SK-N-SH (cell line): ENCODE measurements at regions not wholly inside any gene's neighbourhood (a gene's known extent, or its start where the extent isn't known, plus 50 kb on each side); places are given as distances from the start of the nearest gene placed in this dataset.
"Not testable (repeated sequence)": the region's sequence is repeated elsewhere in the genome, so short reads cannot be mapped to it uniquely, and the experiment has no call there.

Source experiments
- CTCF ChIA-PET: fragments of 300-600, 350-600 bp; formaldehyde crosslinking; extraction: SDS; loops from one replicate; lab custom pipeline; 2021; lab: Yijun Ruan, JAX
- POLR2A ChIA-PET: fragments of 350-600 bp; sonication (Branson Sonifier 250); formaldehyde crosslinking; extraction: SDS; loops from one replicate; lab custom pipeline; 2020; ENCODE audit warnings: antibody characterized with exemption, inconsistent platforms; lab: Yijun Ruan, JAX
- DNase-seq: peaks from one replicate; pipeline ENCODE4 v3.0.0; 2012
- H2AFZ ChIP-seq: fragments of 200-600 bp; sonication (generic); 2 replicates; pipeline ENCODE4 v1.8.1; 2016; ENCODE audit warnings: antibody characterized with exemption, mild to moderate bottlenecking, low read depth
- H3F3A ChIP-seq: fragments of 200-600 bp; sonication (generic); replicated peaks from 2 replicates; pipeline ENCODE3; 2016; ENCODE audit warnings: antibody characterized with exemption, mild to moderate bottlenecking; ENCODE audit not compliant: insufficient read depth
- H3K27ac ChIP-seq, 2 experiments: fragments of 200-500 bp in 1 of 2; fragments of 200-600 bp in 1 of 2; sonication (Bioruptor generic) in 1 of 2; sonication (generic), shearing (Covaris generic) in 1 of 2; 2 replicates each; pipeline versions ENCODE4 v1.5.1 to v1.6.1; 2014 to 2016; ENCODE audit warnings: low read depth in 2 of 2, inconsistent platforms in 1 of 2, low read length in 1 of 2, mild to moderate bottlenecking in 1 of 2, mixed read lengths in 1 of 2
- H3K27me3 ChIP-seq: fragments of 200-600 bp; sonication (generic), shearing (Covaris generic); 2 replicates; pipeline ENCODE4 v1.6.1; 2016; ENCODE audit warnings: mixed run types; ENCODE audit not compliant: insufficient read depth
- H3K36me3 ChIP-seq, 2 experiments: fragments of 200-500 bp in 1 of 2; fragments of 200-600 bp in 1 of 2; sonication (Bioruptor generic) in 1 of 2; sonication (generic) in 1 of 2; replicated peaks in 1 of 2; 2 replicates each; pipeline versions ENCODE3 to v1.5.1; 2014 to 2016; ENCODE audit warnings: low read length in 1 of 2, mild to moderate bottlenecking in 1 of 2; ENCODE audit not compliant: insufficient read depth in 2 of 2, control insufficient read depth in 1 of 2
- H3K4me1 ChIP-seq, 2 experiments: fragments of 200-500 bp in 1 of 2; fragments of 200-600 bp in 1 of 2; sonication (Bioruptor generic) in 1 of 2; sonication (generic), shearing (Covaris generic) in 1 of 2; 2 replicates each; pipeline versions ENCODE4 v1.5.1 to v1.6.1; 2014 to 2016; ENCODE audit warnings: low read depth in 1 of 2, low read length in 1 of 2, mixed run types in 1 of 2; ENCODE audit not compliant: insufficient read depth in 2 of 2, control insufficient read depth in 1 of 2
- H3K4me2 ChIP-seq: fragments of 200-600 bp; sonication (generic), shearing (Covaris generic); 2 replicates; pipeline ENCODE4 v1.6.1; 2017; ENCODE audit warnings: mixed run types
- H3K4me3 ChIP-seq, 2 experiments: fragments of 200-500 bp in 1 of 2; fragments of 200-600 bp in 1 of 2; sonication (Bioruptor generic) in 1 of 2; sonication (generic), shearing (Covaris generic) in 1 of 2; 2 replicates each; pipeline versions ENCODE4 v1.5.1 to v1.8.1; 2014 to 2016; ENCODE audit warnings: low read depth in 2 of 2, inconsistent platforms in 1 of 2, low read length in 1 of 2, mild to moderate bottlenecking in 1 of 2, mixed read lengths in 1 of 2, moderate library complexity in 1 of 2
- H3K79me2 ChIP-seq: fragments of 200-600 bp; sonication (generic); 2 replicates; pipeline ENCODE4 v1.8.1; 2017; ENCODE audit warnings: mild to moderate bottlenecking; ENCODE audit not compliant: insufficient read depth
- H3K9ac ChIP-seq: fragments of 200-600 bp; sonication (generic); 2 replicates; pipeline ENCODE4 v1.6.1; 2017; ENCODE audit warnings: mixed run types
- H3K9me2 ChIP-seq: fragments of 200-600 bp; sonication (generic); 2 replicates; pipeline ENCODE4 v1.6.1; 2017; ENCODE audit warnings: mixed run types
- H3K9me3 ChIP-seq: fragments of 200-600 bp; sonication (generic); 2 replicates; pipeline ENCODE4 v1.6.1; 2017; ENCODE audit warnings: mixed run types, mild to moderate bottlenecking, moderate library complexity
- H4K20me1 ChIP-seq: fragments of 200-600 bp; sonication (generic); 2 replicates; pipeline ENCODE4 v1.6.1; 2017; ENCODE audit warnings: mild to moderate bottlenecking, mixed run types; ENCODE audit not compliant: insufficient read depth
- CHD2 ChIP-seq: fragments of 150-350 bp; IDR thresholded peaks from 2 replicates; pipeline ENCODE4 v1.6.1; 2018; ENCODE audit warnings: low read length; ENCODE audit not compliant: partially characterized antibody
- EP300 ChIP-seq, 2 experiments: IDR thresholded peaks; 2 replicates each; pipeline versions ENCODE4 v1.4.0 to v1.6.1; 2012; ENCODE audit warnings: borderline replicate concordance in 1 of 2, low read depth in 1 of 2, low read length in 1 of 2
- FOXM1 ChIP-seq: IDR thresholded peaks from 2 replicates; pipeline ENCODE4 v1.4.0; 2012; ENCODE audit warnings: low read depth, mild to moderate bottlenecking
- GABPA ChIP-seq: IDR thresholded peaks from 2 replicates; pipeline ENCODE4 v1.4.0; 2012; ENCODE audit warnings: low read depth, mild to moderate bottlenecking
- GATA2 ChIP-seq: sonication (generic); formaldehyde crosslinking; IDR thresholded peaks from 2 replicates; pipeline ENCODE4 v1.5.0; 2020; ENCODE audit warnings: mild to moderate bottlenecking, missing genetic modification reagents
- NRF1 ChIP-seq: IDR thresholded peaks from 2 replicates; pipeline ENCODE4 v1.6.1; 2012; ENCODE audit warnings: low read depth, mild to moderate bottlenecking, low read length
- POLR2AphosphoS5 ChIP-seq: IDR thresholded peaks from 2 replicates; pipeline ENCODE4 v1.6.1; 2012; ENCODE audit warnings: low read depth, low read length
- RCOR1 ChIP-seq: fragments of 150-350 bp; IDR thresholded peaks from 2 replicates; pipeline ENCODE4 v1.6.1; 2017; ENCODE audit warnings: antibody characterized with exemption, low read length
- RXRA ChIP-seq: IDR thresholded peaks from 2 replicates; pipeline ENCODE4 v1.4.0; 2012; ENCODE audit warnings: low read depth, mild to moderate bottlenecking, borderline replicate concordance
- TCF12 ChIP-seq: IDR thresholded peaks from 2 replicates; pipeline ENCODE4 v1.4.0; 2012
- WGBS: methylation state at CpG from one replicate; pipeline ENCODE4 v1.1.6; 2017; ENCODE audit warnings: low lambda C conversion rate; 5-methylcytosine and 5-hydroxymethylcytosine counted together
- TF ChIP-seq, protein P1 (sequence below): IDR thresholded peaks from 2 replicates; pipeline ENCODE4 v1.4.0; 2012; ENCODE audit warnings: low read depth
- TF ChIP-seq, protein P2 (sequence below): IDR thresholded peaks from 2 replicates; pipeline ENCODE4 v1.6.1; 2012; ENCODE audit warnings: mild to moderate bottlenecking, low read depth, low read length, moderate library complexity

DNA sequence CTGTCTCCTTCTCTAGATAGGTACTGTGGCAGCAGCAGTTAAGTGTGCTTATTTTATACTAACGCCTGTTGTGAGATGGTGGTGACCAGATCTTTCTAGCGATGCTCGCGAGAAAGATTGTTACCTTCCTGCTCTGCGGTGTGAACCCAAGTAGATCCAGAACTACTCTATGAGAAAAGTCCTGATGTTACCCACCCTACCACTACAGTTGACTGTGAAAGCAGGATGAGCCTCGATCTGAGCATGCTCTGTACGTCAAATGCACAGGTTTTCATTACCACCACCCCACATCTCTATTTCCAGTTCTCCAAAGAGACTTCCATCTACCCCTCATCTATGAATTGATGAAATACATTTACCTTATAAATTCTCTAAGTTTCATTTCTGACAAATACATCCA lies 64.6 kb upstream of the KCTD7 start:
- Histone ChIP-seq H3F3A (peaks cover 17% of the 10 kb centered on the region), H3K4me3 (no peak overlapping the region), H3K27ac (no peak overlapping the region), H3K79me2 (peaks cover 98% of the 10 kb centered on the region), H3K9ac (no peak overlapping the region), H4K20me1 (peaks cover 39% of the 10 kb centered on the region), H3K27me3 (no peaks in the 10 kb centered on the region), H3K4me2 (no peak overlapping the region), H3K36me3 (peaks cover 15 to 45% of the 10 kb centered on the region in 2 experiments), H3K9me2 (no peaks in the 10 kb centered on the region), H3K4me1 (no peaks in the 10 kb centered on the region), H2AFZ (no peak overlapping the region), H3K9me3 (no peaks in the 10 kb centered on the region)
- no peak for DNase-seq
- ChIA-PET POLR2A (no interaction called here), CTCF (no interaction called here)
- 97% methylated on average over 7 of the region's 7 CpGs for WGBS
- TF ChIP-seq, protein P1, sequence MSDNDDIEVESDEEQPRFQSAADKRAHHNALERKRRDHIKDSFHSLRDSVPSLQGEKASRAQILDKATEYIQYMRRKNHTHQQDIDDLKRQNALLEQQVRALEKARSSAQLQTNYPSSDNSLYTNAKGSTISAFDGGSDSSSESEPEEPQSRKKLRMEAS = no peak
- TF ChIP-seq, protein P2, sequence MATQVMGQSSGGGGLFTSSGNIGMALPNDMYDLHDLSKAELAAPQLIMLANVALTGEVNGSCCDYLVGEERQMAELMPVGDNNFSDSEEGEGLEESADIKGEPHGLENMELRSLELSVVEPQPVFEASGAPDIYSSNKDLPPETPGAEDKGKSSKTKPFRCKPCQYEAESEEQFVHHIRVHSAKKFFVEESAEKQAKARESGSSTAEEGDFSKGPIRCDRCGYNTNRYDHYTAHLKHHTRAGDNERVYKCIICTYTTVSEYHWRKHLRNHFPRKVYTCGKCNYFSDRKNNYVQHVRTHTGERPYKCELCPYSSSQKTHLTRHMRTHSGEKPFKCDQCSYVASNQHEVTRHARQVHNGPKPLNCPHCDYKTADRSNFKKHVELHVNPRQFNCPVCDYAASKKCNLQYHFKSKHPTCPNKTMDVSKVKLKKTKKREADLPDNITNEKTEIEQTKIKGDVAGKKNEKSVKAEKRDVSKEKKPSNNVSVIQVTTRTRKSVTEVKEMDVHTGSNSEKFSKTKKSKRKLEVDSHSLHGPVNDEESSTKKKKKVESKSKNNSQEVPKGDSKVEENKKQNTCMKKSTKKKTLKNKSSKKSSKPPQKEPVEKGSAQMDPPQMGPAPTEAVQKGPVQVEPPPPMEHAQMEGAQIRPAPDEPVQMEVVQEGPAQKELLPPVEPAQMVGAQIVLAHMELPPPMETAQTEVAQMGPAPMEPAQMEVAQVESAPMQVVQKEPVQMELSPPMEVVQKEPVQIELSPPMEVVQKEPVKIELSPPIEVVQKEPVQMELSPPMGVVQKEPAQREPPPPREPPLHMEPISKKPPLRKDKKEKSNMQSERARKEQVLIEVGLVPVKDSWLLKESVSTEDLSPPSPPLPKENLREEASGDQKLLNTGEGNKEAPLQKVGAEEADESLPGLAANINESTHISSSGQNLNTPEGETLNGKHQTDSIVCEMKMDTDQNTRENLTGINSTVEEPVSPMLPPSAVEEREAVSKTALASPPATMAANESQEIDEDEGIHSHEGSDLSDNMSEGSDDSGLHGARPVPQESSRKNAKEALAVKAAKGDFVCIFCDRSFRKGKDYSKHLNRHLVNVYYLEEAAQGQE = no peak
- TF ChIP-seq NRF1 (no peak), EP300 (IDR thresholded peaks at IDR 0.05; ENCODE audit: borderline replicate concordance in 1 of 2, low read depth in 1 of 2, low read length in 1 of 2) (no peak), GABPA (no peak), TCF12 (no peak), POLR2AphosphoS5 (no peak), GATA2 (CRISPR knock-in tag) (no peak)

DNA sequence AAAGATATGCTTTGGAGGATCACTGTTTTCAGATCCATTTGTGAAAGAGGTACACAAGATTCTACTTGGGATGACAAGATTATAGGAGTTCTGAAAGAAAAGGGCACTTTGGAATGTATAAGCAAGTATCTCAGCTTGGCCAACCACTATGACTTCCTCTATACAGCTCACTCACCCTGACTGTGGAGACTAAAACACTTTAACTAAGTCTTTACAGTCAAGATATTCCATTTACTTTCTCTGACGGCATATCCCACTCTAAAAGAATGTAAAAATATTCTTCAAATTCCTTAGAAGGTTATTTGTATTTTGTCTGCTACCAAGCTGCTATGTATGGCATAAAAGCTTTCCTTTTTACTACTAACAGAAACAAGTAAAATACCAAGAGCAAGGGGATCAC lies 58.5 kb upstream of the KCTD7 start:
- not testable (repeated sequence) for H3K27ac ChIP-seq, H3K4me2 ChIP-seq, H3K27me3 ChIP-seq, H3K4me3 ChIP-seq, H3K9me3 ChIP-seq, H3F3A ChIP-seq, H3K9ac ChIP-seq, H3K4me1 ChIP-seq, H3K9me2 ChIP-seq, H2AFZ ChIP-seq, DNase-seq
- Histone ChIP-seq H3K36me3 (peaks cover 41 to 77% of the 10 kb centered on the region in 2 experiments), H3K79me2 (peaks cover 99% of the 10 kb centered on the region), H4K20me1 (peaks cover 32% of the 10 kb centered on the region)
- WGBS = 85% methylated on average over 1 of the region's 1 CpG
- ChIA-PET POLR2A (interaction anchor here (0.6 kb wide), 1 partner anchor 57 kb away, joined by 5 read pairs; no protein-coding TSS in a partner anchor), CTCF (interaction anchor here (2.5 kb wide), 1 partner anchor 12 kb away, joined by 19 read pairs; no protein-coding TSS in a partner anchor)

DNA sequence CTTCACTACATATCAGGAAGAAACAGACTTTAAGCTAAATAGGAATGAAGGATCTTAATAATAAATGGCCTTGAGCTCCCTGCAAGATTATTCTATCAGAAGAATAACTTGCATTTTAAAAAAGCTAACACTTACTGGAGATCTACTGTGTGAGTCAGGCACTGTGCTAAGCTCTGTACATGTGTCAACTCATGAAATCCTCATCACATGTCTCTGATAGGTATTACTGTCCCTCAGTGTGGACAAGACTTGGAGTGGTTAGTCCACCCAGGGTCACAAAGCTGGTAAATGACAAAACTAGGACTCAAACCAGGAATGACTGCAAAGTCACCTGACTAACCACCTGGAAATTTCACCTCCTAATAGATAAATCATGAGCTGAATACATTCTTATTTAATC lies 57.1 kb upstream of the KCTD7 start:
- Histone ChIP-seq H3K27ac (no peak overlapping the region), H3K4me3 (no peak overlapping the region), H3K79me2 (peaks cover 99% of the 10 kb centered on the region), H3K9me2 (no peaks in the 10 kb centered on the region), H3K4me2 (no peak overlapping the region), H3K9ac (no peak overlapping the region), H3K27me3 (no peaks in the 10 kb centered on the region), H3K36me3 (peaks cover 36 to 85% of the 10 kb centered on the region in 2 experiments), H4K20me1 (peaks cover 34% of the 10 kb centered on the region), H3F3A (no peaks in the 10 kb centered on the region), H3K9me3 (no peaks in the 10 kb centered on the region), H2AFZ (no peak overlapping the region), H3K4me1 (no peaks in the 10 kb centered on the region)
- CTCF ChIA-PET = interaction anchor here (0.8 to 2.5 kb wide), 2 partner anchors 14 to 540 kb away, joined by 3 to 19 read pairs; no protein-coding TSS in a partner anchor
- TF ChIP-seq, protein P2 = no peak
- TF ChIP-seq RCOR1 (no peak), POLR2AphosphoS5 (no peak), TCF12 (no peak), FOXM1 (no peak), GABPA (no peak), CHD2 (no peak), RXRA (no peak)
- POLR2A ChIA-PET = interaction anchor here (0.6 kb wide), 1 partner anchor 9 kb away, joined by 3 read pairs; no protein-coding TSS in a partner anchor
- no peak for DNase-seq
